ENCODE measurements at regions not wholly inside any gene's neighbourhood (a gene's known extent, or its start where the extent isn't known, plus 50 kb on each side); places are given as distances from the start of the nearest gene placed in this dataset.

DNA sequence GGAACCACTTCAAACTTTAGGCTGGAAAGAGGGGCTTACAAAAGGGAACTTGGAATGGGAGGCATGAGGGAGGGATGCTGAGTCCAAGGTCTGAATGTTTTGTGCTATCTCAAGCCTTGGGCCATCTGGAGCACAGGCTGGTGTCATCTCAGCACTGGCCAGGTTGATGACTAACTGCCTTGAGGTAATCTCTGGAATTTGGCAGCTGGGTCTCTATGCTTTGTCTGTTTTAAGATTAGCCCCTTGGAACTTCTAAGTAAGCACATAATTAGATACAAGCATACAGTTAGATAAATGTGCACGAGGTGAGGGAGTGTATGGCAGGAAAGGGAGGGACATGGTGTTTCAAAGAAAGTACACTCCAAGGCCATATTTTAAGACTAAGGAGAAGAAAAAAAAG lies 252.4 kb upstream of the CCDC54 start:
- TF ChIP-seq, protein P1, sequence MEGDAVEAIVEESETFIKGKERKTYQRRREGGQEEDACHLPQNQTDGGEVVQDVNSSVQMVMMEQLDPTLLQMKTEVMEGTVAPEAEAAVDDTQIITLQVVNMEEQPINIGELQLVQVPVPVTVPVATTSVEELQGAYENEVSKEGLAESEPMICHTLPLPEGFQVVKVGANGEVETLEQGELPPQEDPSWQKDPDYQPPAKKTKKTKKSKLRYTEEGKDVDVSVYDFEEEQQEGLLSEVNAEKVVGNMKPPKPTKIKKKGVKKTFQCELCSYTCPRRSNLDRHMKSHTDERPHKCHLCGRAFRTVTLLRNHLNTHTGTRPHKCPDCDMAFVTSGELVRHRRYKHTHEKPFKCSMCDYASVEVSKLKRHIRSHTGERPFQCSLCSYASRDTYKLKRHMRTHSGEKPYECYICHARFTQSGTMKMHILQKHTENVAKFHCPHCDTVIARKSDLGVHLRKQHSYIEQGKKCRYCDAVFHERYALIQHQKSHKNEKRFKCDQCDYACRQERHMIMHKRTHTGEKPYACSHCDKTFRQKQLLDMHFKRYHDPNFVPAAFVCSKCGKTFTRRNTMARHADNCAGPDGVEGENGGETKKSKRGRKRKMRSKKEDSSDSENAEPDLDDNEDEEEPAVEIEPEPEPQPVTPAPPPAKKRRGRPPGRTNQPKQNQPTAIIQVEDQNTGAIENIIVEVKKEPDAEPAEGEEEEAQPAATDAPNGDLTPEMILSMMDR (IDR thresholded peaks at IDR 0.05 in 4 of 5, conservative IDR thresholded peaks at IDR 0.05 in 1 of 5) = no peak
- no peak for TF ChIP-seq POLR2A (IDR thresholded peaks at IDR 0.05)
